RCC 7860 (cell line): ENCODE measurements at regions not wholly inside any gene's neighbourhood (a gene's known extent, or its start where the extent isn't known, plus 50 kb on each side); places are given as distances from the start of the nearest gene placed in this dataset.
A peak's percentile ranks its signal among the peaks of the same experiment; 100 is the strongest.

Experiments
- DNase-seq: peaks from one replicate; pipeline ENCODE4 v3.0.0-alpha.2; 2015; ENCODE audit warnings: low spot score
- FAIRE-seq: peaks from 2 replicates; lab custom pipeline; 2012; peaks lifted over from hg19 to GRCh38; lab: Jason Lieb, UNC

DNA sequence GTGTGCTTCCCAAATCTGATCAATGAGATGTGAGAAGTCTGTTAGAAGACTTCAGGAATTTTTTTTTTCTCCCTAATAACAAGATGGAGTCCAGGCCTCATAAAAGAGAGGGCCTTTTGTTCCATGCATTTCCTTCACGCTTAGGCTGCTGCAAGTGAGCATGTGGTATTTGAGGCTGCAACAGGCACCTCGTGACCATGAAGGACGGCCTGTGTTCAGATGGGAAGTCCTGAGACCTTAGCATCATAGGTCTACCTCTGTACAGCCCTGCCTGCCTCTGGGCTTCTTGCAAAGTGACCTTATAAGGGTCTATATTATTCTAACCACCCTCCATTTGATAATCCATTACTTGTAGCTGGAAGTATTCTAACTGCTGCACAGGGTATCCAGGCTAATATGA, 86.6 kb downstream of the BOD1 start:
- no peak for DNase-seq
- no peak for FAIRE-seq

DNA sequence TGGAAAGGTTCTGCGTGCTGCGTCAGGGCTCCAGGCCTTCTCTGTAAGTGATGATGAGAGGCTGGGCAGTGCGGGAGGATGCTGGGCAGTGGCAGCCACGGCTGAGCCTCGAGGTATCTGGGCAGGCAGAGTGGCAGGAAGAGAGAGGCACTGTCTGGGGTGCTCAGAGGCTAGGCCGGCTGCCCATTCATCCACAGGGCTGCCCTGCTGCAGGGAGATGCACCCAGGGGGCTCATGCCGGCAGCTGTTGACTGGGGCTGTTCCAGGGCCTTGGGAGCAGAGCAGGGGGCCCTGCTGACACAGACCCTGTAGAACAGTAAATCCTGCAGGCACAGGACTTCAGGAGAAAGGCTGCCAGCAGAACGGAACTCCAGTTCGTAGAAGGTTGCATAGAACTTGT, 88.8 kb downstream of the BOD1 start:
- FAIRE-seq (no peak), DNase-seq (no peak)

DNA sequence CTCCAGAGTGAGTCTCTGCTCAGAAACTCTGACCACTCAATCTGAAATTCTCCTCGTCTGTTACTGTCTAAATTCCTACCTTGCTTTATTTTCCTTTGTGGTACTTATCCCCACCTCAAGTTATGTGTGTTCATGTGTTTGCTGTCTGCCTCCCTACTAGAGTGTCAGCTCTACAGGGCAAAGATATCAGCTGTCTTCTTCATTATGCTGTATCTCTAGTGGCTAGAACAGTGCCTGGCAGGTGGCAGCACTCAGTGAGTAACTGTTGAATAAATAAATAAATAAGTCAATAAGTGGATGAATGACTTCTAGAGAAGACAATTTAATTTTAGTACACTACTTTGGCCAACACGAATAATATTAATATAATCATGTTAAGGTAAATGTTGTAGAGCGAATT, 92.3 kb downstream of the BOD1 start:
- FAIRE-seq (no peak), DNase-seq (no peak)

DNA sequence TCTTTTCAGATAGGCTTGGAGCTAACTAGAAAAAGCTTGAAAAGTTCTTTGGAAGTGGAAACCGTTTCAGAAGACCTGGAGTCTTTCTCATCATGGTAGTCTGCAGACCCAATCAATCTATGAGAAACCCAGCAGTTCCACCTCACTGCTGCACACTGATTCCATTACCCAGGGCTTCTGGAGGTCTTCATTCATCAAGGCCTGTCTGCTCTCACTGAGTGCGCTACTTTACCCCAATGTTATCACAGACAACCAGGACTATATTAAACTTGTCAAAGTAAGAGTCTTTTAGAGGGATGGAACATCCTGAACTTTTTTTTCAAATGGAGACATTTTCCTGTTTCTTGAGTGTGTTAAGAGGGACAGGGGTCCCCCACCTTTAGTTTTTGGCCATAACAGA, 93.1 kb downstream of the BOD1 start:
- FAIRE-seq, result no peak

DNA sequence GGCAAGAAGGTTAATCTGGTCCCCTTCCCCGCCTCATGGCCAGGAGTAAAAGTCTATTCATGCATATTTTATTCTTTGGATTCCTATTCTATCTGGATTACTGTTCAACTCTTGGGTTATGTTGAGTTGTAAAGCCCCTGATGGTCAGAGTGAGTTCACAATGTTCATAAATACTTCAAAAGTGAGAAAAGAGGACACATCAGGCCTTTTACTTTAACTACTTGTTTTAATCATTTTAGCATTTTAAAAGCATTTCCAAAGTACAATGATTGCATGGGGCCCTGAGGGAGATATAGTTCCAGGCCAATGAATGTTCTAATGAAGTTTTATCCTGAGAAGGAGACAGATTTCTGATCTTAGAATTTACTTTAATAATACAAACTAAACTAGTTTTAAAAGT, 93.9 kb downstream of the BOD1 start:
- DNase-seq (no peak), FAIRE-seq (no peak)

More for the DNA sequence above, 93.1 kb downstream of the BOD1 start:
- no peak for DNase-seq

DNA sequence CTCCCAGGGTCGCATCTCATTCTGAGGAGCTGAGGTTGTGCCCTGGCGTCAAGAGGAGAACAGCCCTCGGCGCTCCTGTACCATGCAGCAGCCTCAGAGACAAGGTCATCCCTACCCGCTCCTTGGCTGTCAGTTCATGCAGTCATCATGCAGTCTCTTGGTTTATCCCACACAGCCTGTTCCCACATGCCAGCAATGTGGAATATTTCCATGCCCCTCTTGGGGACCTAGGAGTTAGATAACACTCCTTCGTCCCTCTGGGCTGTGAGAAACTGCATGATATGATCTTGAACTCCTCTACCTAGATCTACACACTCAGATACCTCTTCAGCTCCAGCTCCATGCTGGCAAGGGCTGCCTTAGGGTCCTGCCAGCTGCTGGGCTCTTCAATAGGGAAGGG, 97.6 kb downstream of the BOD1 start:
- DNase-seq (no peak), FAIRE-seq (no peak)

DNA sequence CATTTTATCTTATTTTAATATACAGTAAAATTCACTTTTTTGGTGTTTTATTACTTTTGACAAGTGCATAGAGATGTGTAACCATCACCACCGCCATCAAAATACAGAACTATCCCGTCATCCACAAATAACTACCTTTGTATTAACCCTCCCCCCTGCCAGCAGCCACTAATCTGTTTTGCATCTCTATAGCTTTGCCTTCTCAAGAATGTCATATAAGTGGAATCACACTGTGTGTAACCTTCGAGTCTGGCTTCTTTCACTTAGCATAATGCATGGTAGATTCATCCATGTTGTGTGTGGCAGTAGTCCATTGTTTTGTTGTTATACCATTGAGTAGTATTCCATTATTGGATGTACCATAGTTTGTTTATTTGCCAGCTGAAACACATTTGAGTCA, 98.8 kb downstream of the BOD1 start:
- no peak for FAIRE-seq
- DNase-seq, result no peak

DNA sequence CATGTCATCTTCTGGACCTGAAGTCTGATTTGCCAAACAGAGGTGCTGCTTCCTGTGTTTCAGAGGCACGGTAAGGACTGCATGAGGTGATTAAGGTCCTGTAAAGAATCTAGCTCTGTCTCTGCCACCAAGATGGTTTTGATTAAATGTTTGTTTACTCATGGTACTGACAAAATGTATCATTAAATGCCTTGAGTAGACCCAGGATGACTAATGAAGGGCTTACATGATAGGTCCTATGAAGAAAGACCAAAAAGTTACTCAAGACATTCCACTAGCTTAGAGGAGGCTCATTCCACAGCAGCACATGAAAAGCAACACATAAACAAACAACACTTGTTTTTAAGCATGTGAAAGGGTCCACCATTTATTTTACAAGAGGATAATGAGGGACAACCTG, 100.9 kb downstream of the BOD1 start:
- no peak for DNase-seq
- no peak for FAIRE-seq

DNA sequence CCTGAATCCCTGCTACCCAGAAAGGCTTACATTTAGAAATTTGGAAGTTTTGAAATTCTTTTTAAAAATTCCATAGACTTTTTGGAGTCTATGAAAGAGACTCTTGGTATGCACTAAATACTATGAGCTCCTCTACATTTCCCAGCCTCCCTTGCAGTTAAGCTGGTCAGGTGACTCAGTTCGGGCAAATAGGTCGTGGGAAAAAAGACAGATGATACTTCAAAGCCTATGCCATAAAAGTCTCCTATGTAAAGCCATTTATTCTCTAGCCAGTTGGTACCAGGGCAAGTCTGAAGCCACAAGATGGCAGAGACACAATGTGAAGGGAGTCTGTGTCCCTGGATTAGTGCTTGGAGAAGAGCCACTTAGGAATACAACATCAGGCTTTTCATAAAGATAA, 101.8 kb downstream of the BOD1 start:
- FAIRE-seq (no peak), DNase-seq (no peak)

DNA sequence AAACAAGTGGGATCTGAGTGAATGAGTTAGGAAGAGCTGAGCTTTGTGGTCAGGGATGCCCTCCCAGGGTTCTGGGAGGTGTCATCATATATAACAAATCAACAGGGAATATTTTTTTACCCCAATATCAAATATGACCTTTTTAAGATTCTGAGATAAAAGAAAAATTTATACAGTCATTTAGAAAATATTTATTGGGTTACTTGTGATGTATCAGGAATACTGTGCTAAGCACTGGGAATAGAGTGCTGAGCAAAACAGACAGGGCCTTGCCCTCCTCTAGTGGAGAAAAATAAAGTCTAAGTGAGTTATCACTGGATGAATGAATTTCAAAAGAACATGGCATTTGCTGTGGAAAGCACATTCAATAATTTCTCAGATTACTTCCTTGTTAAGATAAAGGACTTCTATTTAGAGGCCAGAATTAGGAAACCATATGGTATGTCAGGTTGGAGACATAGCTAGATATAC, 102.9 kb downstream of the BOD1 start:
- FAIRE-seq (peak; percentile 34), DNase-seq (no peak)

DNA sequence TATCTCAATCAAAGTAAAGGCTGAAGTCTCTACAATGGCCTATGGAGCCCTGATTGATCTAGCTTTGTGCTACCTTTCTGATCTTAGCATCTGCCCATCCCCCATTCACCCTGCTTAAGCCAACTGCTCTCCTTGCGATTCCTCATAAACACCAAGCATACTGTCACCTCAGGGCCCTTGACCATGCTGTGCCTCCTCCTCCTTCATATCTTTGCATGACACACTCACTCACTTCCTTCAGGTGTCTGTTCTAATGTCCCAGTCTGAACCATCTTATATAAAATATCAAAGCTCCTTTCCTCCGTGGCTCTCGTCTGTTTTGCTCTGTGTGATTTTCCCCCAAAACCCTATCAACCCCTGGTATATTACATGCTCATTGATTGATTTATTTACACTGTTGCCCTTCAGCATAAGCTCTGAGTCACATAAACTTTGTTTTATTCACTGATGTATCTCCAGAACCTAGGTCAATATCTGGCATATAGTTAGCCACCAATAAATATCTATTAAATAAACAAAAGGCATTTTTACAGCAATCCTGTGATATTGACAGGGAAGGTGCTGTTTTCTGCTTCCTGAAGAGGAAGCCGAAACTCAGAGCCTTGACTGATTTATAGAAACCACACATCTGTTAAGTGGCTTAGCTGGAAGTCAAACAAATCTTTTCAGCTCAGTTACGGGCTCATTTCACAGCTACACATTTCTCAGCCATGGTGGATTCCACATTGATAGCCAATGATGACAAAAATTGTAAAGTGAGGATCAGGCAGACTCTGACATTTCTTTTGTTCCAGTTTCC, 103.6 kb downstream of the BOD1 start:
- DNase-seq, result no peak
- FAIRE-seq, result no peak

DNA sequence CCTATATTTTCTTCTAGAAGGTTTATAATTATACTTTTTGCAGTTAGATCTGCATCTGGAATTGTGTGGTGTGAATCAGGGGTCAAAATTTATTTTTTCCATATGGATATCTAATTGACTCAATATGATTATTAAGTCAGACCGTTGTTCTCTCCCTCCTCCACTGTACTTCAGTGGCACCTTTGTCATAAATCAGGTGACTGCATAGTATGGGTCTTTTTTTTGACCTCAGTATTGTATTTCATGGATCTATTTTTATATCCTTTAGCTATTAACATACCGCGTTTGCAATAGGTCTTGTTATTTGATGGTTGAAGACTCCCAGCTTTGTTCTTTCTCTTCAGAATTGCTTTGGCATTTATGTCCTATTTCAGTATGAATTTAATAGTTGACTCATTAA, 107.4 kb downstream of the BOD1 start:
- FAIRE-seq (no peak), DNase-seq (no peak)

DNA sequence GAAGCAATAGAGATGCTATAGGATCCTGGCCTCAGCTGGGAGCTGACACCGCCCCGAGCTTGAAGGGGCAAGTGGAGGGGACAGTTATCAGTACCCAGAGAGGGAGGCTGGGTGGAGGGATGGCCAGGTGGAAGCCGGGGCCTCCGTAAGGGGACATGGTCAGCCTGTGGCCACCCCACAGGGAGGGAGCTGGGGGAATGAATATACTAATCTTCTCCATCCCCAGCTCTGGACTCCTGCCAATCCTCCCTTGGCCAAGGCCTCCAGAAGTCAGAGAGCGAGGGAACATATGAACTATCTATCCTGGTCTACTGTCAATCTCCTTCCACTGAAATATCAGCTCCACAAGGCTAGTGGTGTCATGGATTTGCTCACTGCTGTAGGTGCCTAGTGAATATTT, 109.3 kb downstream of the BOD1 start:
- no peak for FAIRE-seq

DNA sequence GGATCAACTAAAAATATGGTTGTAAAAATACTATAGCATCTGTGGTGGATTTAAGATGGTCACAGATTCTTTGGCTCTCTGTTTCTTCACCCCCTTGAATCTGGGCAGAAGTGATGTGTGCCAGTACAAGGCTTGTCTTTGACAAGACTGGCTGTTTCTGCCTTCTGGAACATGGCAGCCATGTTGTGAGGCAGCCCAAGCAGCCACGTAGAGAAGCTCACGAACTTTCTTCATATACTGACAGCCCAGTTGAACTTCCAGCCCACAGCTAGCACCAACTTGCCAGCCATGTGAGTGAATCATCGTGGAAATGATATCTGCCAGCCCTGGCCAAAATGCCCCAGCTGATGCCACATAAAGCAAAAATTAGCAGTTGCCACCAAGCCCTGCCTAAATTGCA, 110.8 kb downstream of the BOD1 start:
- DNase-seq (no peak), FAIRE-seq (no peak)

More for the DNA sequence above, 109.3 kb downstream of the BOD1 start:
- no peak for DNase-seq

DNA sequence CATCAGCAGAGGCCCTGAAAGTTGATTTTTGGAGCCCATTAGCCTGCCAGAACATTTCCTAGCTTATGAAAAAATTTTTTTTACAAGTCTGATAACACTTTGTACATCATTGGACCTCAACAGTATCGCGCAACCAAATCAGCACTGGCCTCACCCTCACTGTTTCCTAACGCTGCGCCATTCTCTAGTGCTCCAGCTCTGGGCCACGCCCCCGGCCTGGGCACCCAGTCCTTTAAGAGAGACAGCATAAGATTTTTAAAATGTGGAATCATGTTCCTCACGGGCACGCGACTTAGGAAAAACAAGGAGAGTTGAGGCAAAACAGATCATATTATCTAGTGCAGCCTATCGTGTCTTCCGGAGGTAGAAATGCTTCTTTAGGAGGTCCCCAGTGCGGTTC, 114.5 kb downstream of the BOD1 start:
- FAIRE-seq (no peak), DNase-seq (no peak)

DNA sequence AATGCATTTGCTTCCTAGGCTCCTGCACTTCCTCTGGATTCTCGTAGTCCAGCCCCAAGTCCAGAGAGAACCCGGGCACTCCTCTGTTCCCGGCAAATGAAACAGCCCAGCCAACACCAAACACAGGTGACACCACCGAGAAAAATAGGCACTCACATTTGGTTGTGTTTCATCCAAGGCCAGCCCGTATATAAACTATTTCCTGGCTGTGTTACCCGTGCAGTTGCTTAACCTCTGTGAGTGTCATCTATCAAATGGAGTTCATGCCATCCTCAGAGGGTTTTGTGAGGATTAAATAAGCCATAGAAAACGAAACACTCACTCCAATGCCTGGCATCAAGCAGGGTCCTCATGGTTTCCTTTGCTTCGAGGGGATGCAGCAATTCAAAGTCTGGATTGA, 115.2 kb downstream of the BOD1 start:
- DNase-seq (no peak), FAIRE-seq (no peak)

DNA sequence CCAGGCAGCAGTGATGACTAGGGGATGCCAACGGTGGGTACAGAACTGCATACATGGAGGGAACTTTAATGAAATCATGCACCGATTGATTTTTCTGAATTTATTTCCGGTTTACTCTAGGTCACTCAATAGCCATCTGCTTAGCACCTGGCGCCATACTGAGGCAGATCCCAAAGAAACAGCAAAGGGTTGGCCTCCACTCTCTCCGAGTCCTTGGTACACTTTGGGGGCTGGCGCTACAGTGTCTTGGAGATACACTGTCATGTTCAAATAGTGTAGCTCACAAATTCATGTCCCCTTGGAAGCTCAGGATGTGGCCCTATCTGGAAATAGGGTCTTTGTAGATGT, 116.3 kb downstream of the BOD1 start:
- FAIRE-seq (no peak), DNase-seq (no peak)

DNA sequence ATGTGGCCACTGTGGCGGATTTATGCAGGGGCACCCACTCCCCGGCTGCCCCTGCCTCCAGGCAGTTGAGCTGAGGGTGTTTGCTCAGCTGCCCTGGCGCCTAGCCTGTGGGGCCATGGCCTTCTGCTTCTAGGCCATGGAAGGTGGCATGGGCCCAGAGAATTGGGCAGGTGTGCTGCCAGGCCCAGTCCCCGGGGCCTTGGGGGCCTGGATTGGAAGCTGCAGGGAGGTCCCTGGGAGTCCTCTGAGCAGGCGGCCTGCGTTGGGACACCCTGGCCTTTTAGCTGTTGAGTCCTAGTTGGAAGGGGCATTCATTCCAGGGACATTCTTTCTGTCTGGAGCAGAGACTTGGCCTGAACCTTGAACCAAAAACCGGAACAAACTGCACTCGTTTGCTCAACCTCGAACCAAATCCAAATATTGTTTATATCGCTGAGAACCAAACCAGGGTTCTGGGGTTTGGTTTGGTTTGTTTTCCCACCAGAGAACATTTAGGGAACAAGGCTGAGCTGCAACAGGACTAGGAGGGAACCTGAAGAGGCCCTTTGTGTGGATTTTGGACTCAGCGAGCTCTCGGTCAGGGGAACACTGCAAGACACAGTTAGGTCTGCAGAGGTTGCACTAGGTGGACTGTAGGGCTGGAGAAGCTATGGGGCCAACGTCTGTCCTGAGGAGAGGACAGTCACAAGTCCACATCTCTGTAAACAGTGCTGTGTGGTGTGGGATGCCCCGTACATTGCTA, 116.8 kb downstream of the BOD1 start:
- FAIRE-seq, result no peak
- DNase-seq, result no peak

DNA sequence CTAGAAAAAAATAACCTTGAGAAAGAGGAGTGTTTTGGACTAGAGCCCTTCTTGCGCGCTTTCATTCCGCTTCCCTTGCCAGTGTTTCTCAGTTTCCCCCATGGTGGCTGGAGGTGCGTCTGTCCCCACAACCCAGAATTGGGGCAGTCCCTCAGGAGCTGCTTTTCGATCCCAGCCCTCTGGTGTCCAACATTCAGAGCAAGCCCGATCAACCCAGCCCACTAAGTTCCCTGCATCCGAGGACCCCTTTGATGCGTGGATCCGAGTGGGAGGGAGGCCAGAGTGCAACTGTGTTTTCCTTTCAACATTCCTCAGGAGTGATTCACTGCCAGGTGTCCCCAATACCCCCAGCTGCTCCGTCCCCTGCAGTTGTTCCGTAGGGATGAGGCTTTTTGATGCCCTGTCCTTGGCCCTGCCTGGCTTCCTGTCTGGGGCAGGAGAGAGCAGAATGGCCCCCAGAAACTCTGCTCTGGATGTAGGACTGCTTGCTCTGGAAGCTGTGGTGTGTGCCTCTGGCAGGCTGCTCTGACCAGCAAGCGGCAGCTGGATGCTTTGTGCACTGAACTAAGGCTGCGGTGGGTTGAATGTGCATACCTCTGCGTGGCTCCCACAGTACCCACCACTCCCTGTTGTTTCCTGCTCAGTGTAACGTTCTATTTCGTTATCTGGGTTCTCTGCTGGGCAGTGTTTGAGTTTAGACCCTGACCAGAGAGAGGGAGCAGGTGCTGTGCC, 117.5 kb downstream of the BOD1 start:
- DNase-seq (no peak), FAIRE-seq (no peak)

DNA sequence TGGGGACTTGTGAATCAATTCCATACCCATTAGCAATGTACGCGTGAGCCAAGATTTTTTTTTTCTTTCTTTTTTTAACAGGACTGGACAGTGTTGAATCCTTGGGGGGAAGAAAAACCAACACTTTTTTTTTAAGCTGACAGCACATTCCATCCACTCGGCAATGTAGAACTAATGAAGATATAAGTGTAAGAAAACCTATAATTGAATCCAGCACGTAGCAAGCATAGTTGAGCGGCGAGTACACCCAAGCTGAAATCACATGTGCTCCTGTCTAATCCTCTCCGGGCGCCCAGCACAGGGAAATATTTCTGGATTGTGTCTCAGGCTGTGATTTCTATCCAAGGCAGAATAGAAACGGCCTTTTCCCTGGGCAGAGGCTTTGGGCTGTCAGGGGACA, 118.2 kb downstream of the BOD1 start:
- peak; percentile 69 for DNase-seq
- peak; percentile 33 for FAIRE-seq

DNA sequence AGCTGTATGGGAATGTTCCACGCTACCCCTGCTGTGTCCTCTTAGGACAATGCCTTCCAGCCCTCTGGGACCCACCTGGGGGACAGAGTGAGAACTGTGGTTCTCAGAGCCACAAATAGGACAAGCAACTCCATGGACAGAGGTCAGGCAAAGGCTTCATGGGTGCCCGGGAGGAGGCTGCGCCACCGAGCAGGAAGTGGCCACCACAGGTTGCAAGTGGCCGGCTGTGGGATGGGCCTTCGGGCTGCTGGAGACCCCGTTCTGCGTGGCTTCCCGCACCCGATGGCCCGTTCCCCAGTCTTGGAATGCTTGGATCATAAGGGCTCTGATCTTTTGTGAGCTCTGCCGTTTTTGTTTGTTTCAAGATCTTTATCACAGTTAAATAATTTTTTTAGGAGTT, 118.8 kb downstream of the BOD1 start:
- DNase-seq (no peak), FAIRE-seq (no peak)

DNA sequence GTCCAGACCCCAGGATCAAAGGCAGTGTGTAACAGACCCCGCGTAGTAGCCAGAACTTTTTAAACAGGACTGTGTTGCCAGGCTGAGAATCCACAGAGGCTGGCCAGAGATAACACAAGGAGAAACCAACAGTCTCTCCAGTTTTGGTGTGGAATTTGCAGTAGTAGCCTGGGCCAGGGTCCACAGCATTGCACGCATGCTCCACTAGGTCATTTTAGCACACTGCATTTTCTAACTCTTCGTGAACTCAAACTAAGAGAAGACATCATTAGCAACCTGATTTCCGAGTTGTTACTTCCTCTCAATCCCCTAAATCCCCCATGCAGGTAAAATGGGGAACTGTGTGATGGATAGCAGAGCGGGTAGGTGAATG, 119.6 kb downstream of the BOD1 start:
- no peak for FAIRE-seq
- no peak for DNase-seq
